Suprapubic skin (tissue), 4 donors: ENCODE measurements at regions not wholly inside any gene's neighbourhood (a gene's known extent, or its start where the extent isn't known, plus 50 kb on each side); places are given as distances from the start of the nearest gene placed in this dataset.

ENCODE experiments used
- CTCF ChIP-seq, 2 donors: fragments of 200-600 bp in 1 of 2; fragments of 450-650 bp in 1 of 2; sonication (generic) in 1 of 2; IDR thresholded peaks; one replicate each; pipeline ENCODE4 v1.5.1; 2016 to 2019; ENCODE audit warnings: antibody characterized with exemption in 2 of 2, mild to moderate bottlenecking in 1 of 2, moderate library complexity in 1 of 2
- EP300 ChIP-seq: sonication (generic); formaldehyde crosslinking; IDR thresholded peaks from one replicate; pipeline ENCODE4 v1.6.1; 2017; ENCODE audit warnings: antibody characterized with exemption
- POLR2A ChIP-seq, 2 donors: fragments of 450-650 bp; IDR thresholded peaks; one replicate each; pipeline ENCODE4 v1.6.1; 2017; ENCODE audit warnings: antibody characterized with exemption in 2 of 2, mild to moderate bottlenecking in 2 of 2, moderate library complexity in 2 of 2
- POLR2AphosphoS5 ChIP-seq, 3 donors: sonication (generic); formaldehyde crosslinking; IDR thresholded peaks; one replicate each; pipeline ENCODE4 v1.6.1; 2017; ENCODE audit warnings: antibody characterized with exemption in 3 of 3

GRCh38 chr13:27004866-27005265, 166.7 kb downstream of the USP12 start:
- TF ChIP-seq POLR2A (IDR thresholded peaks at IDR 0.05) = no peak
- no peak for TF ChIP-seq CTCF (IDR thresholded peaks at IDR 0.05)
- TF ChIP-seq EP300 = no peak
- no peak for TF ChIP-seq POLR2AphosphoS5 (IDR thresholded peaks at IDR 0.05)
